Hepatocyte (in vitro differentiated cells): ENCODE measurements at regions not wholly inside any gene's neighbourhood (a gene's known extent, or its start where the extent isn't known, plus 50 kb on each side); places are given as distances from the start of the nearest gene placed in this dataset.

Experiments used
- CTCF ChIP-seq: fragments of 200-600 bp; sonication (generic); IDR thresholded peaks from 2 replicates; pipeline ENCODE4 v1.5.1; 2016; ENCODE audit warnings: antibody characterized with exemption, mild to moderate bottlenecking; ENCODE audit not compliant: poor library complexity
- EZH2 ChIP-seq: fragments of 200-600 bp; sonication (generic); IDR thresholded peaks from 2 replicates; pipeline ENCODE4 v1.6.1; 2016; ENCODE audit warnings: antibody characterized with exemption, mild to moderate bottlenecking, borderline replicate concordance
- EZH2phosphoT487 ChIP-seq: fragments of 200-600 bp; sonication (generic); IDR thresholded peaks from one replicate; pipeline ENCODE4 v1.6.1; 2018; ENCODE audit warnings: antibody characterized with exemption, mild to moderate bottlenecking, low read depth, moderate library complexity; ENCODE audit not compliant: unreplicated experiment, severe bottlenecking

- TF ChIP-seq CTCF (no peak), EZH2phosphoT487 (no peak), EZH2 (no peak)
Observed at GRCh38 chr1:38612951-38613350, 246.6 kb downstream of the RRAGC start.
